ENCODE measurements at regions not wholly inside any gene's neighbourhood (a gene's known extent, or its start where the extent isn't known, plus 50 kb on each side); places are given as distances from the start of the nearest gene placed in this dataset.

DNA sequence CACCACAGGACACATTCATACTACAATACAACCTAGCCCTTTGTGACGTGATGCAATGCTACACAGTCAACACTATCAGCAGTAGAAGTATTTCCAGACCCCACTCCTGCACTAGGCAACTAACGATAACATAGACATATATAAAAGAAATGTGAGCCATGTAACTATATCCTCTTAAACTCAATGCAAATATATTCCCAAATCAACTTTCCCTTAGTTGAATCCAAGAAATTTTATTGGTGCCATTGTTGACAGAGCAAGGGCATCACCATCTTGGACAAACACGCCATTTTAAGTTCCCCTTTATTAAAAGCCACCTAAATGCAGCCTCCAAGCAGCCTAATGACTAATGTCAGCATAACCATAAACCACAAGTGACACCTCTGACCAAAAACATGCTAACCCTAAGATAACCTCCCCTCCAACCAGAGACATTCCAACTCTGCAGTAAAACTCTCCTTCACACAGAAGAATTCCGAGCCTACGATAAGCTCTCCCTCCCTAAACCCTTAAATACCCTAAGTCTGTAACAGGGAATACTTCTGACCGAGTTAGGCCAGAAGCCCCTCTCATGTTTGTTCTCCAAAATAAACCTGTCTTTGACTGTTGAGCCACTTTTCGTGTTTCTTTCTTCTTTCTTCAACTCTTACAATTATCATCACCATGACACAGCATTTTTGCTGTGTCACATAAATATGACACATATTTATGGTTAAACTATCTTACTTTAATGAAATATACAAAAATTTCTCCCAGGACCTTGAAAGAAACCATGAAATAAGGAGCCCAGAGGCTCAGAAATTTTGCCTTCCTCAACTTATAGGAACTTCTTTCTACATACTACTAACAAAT is 1497.8 kb downstream of the EFNA5 start:
- TF ChIP-seq, protein P1, sequence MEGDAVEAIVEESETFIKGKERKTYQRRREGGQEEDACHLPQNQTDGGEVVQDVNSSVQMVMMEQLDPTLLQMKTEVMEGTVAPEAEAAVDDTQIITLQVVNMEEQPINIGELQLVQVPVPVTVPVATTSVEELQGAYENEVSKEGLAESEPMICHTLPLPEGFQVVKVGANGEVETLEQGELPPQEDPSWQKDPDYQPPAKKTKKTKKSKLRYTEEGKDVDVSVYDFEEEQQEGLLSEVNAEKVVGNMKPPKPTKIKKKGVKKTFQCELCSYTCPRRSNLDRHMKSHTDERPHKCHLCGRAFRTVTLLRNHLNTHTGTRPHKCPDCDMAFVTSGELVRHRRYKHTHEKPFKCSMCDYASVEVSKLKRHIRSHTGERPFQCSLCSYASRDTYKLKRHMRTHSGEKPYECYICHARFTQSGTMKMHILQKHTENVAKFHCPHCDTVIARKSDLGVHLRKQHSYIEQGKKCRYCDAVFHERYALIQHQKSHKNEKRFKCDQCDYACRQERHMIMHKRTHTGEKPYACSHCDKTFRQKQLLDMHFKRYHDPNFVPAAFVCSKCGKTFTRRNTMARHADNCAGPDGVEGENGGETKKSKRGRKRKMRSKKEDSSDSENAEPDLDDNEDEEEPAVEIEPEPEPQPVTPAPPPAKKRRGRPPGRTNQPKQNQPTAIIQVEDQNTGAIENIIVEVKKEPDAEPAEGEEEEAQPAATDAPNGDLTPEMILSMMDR (conservative IDR thresholded peaks at IDR 0.05; ENCODE audit: low read length): no peak
- TF ChIP-seq EZH2phosphoT487 (IDR thresholded peaks at IDR 0.05; ENCODE audit: borderline replicate concordance, low read depth, low read length): no peak
